ENCODE measurements at regions not wholly inside any gene's neighbourhood (a gene's known extent, or its start where the extent isn't known, plus 50 kb on each side); places are given as distances from the start of the nearest gene placed in this dataset.

DNA sequence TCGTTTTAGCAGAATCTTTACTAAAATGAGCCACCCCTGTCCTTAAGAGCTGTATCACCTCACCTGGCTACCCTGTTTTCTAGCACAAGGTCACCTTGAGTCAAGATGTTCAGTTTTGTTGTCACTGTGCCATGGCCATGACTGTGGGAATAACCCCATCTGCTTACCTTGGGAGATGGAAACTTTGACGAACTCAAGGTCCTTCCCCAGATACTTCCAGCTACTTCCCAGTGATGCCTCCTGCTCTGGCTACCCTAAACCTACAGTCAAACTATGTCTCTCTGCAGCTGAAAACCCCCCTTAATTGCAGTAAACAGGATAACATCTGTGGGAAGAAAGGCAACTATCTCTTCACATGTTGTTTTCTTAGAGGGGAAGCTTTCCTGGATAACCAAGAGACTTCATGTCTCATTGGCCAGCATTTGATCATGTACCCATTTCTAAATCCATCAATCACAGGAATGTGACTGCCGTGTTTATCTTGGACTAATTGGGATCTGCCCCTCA, 89.5 kb upstream of the C1orf21 start:
- TF ChIP-seq, protein P1, sequence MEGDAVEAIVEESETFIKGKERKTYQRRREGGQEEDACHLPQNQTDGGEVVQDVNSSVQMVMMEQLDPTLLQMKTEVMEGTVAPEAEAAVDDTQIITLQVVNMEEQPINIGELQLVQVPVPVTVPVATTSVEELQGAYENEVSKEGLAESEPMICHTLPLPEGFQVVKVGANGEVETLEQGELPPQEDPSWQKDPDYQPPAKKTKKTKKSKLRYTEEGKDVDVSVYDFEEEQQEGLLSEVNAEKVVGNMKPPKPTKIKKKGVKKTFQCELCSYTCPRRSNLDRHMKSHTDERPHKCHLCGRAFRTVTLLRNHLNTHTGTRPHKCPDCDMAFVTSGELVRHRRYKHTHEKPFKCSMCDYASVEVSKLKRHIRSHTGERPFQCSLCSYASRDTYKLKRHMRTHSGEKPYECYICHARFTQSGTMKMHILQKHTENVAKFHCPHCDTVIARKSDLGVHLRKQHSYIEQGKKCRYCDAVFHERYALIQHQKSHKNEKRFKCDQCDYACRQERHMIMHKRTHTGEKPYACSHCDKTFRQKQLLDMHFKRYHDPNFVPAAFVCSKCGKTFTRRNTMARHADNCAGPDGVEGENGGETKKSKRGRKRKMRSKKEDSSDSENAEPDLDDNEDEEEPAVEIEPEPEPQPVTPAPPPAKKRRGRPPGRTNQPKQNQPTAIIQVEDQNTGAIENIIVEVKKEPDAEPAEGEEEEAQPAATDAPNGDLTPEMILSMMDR (IDR thresholded peaks at IDR 0.05): no peak
- no peak for TF ChIP-seq EZH2 (IDR thresholded peaks at IDR 0.05; ENCODE audit: borderline replicate concordance, insufficient read depth, low read depth, low read length, poor library complexity, severe bottlenecking)
